ENCODE measurements at regions not wholly inside any gene's neighbourhood (a gene's known extent, or its start where the extent isn't known, plus 50 kb on each side); places are given as distances from the start of the nearest gene placed in this dataset.

DNA sequence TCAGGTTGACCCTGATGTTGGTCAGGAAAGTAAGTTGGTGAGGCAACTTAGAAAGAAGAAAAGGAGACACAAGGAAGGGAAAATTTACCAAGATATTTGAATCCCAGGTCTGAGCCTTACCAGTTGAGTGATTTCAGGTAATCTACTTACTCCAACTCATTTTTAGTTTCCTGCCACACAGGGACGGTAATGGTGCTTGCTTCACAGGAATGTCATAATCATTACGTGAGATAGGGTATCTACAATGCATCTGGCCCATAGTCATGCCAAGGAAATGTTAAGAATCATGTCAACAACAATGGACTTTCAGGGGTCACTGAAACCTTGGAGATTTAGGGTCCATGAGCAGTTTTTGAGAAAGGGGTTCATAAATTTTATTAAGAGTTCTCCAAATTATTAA, 195.4 kb upstream of the HHIP start:
- no peak for TF ChIP-seq CTCF (conservative IDR thresholded peaks at IDR 0.05; ENCODE audit: low read depth, low read length)
- TF ChIP-seq EZH2 (IDR thresholded peaks at IDR 0.05; ENCODE audit: borderline replicate concordance, low read depth, low read length, poor library complexity, severe bottlenecking), result no peak
